ENCODE measurements at regions not wholly inside any gene's neighbourhood (a gene's known extent, or its start where the extent isn't known, plus 50 kb on each side); places are given as distances from the start of the nearest gene placed in this dataset.

GRCh38 chr3:84820906-84821305 is 137.9 kb upstream of the CADM2 start:
- no peak for TF ChIP-seq CTCF (IDR thresholded peaks at IDR 0.05)
- no peak for TF ChIP-seq EZH2 (IDR thresholded peaks at IDR 0.05)
- TF ChIP-seq EZH2phosphoT487 (IDR thresholded peaks at IDR 0.05) = no peak

All from neural progenitor cell (in vitro differentiated cells).